Activated CD4-positive, alpha-beta T cell treated with anti-CD3 and anti-CD28 coated beads, Interleukin-2, amount 50 U/mL, for 24 hours (primary cell): ENCODE measurements at regions not wholly inside any gene's neighbourhood (a gene's known extent, or its start where the extent isn't known, plus 50 kb on each side); places are given as distances from the start of the nearest gene placed in this dataset.
A peak's percentile ranks its signal among the peaks of the same experiment; 100 is the strongest.
"Not testable (repeated sequence)": the region's sequence is repeated elsewhere in the genome, so short reads cannot be mapped to it uniquely, and the experiment has no call there.

Experiments
- DNase-seq, 2 donors: peaks; one replicate each; pipeline ENCODE4 v3.0.0-alpha.2; 2020; ENCODE audit warnings: low read depth in 1 of 2, low spot score in 1 of 2

GRCh38 chr5:154626876-154627557, 128.2 kb upstream of the LARP1 start:
- no peak for DNase-seq

DNA sequence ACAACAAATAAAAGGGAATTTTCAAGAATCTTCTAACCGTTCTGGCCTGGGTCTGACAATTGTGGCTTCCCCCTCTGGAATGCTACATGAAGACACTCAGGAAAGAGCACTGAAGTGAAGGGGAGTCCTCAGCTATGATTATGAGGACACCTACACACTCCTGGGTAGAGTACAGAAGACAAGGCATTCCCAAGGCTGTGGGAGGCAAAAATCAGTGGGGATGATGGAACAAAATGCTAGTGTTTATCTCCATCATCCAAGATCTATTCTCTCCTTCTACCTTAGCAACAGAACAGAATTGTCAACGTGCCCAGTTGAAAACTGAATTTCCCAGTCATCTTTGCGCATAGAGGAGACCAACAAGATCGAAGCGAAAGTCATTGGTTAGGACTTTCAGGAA, 130.1 kb upstream of the LARP1 start:
- DNase-seq = no peak

GRCh38 chr5:154624341-154624740, 130.8 kb upstream of the LARP1 start:
- no peak for DNase-seq

DNA sequence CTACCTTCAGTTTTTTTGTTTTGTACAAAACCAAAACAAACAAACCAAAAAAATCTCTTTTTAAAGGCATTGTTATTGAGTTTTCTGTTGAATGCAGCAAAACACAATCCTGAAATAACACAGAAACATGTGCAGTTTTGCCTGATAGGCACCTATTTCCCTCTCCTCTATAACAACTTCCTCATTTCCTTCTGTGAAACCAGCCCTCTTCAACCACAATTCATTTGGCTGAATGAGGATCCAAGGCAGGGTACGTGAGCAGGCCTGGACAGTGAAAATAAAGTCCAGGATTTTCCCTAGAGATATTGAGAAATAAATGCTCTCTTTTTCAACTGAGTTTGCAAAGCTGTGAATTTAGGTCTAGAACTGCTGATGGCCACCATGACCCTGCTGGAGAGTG, 134.8 kb upstream of the LARP1 start:
- no peak for DNase-seq

- no peak for DNase-seq
Observed at GRCh38 chr5:154618696-154619095, 136.5 kb upstream of the LARP1 start.

DNA sequence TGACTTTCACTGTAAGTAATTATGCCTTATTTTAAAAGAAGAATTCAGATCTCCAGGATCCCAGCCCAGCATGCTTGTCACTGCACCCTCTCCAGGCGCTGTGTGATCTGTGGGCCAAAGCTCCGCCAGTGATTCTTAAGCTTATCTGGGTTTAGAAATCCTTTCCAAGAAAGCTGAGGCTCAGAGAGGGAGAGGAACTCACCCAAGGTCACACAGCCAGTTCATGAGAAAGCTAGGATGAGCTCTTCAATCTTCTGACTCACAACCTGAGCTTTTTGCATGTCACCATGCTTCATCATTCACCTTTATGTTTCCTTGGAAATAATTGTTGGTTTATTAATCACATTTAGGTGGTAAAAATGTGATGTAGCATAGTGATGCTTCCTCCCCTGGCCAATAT, 136.6 kb upstream of the HAND1 start:
- no peak for DNase-seq

GRCh38 chr5:154614125-154614524, 136.1 kb upstream of the HAND1 start:
- DNase-seq = no peak

GRCh38 chr5:154612666-154613065, 134.6 kb upstream of the HAND1 start:
- no peak for DNase-seq

- no peak for DNase-seq
Observed at GRCh38 chr5:154611341-154611767, 133.3 kb upstream of the HAND1 start.

DNA sequence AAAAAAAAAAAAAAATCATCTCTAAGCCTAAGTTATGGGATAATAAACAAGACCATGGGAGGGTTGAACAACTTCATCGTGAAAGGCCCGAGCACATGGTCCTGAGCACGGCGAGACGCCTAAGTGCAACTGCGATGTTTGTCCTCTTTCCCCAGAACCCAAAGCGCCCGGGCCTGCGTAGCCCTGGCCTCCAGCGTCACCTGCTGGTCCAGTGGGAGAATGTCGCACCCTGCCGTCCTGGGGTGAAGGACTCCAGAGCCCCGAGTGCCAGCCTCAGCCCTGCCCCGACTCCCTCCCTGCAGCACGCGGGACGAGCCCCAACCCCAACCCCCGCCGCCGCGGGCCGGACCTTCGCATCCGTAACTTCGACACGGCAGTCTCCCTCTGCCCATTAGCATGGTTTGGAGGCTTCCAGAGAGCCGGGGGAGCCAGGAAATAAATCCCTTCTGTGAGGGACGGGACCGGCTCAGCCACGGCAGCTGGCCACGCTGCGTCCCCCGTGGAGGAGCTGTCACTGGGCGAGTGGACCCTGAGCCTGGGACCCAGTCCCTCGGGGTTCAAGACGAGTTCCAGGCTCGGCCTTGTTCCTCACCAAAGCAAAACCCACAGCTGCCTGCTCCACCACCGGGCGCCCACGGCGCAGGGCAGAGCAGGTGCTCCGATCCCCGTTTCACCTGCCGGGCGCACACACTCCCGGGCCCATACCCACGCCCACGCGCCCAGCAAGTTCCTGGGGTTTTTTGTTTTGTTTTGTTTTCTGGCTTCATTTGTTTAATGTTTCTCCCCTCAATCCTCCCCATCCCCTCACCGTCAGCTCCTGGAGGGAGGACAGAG, 132.5 kb upstream of the HAND1 start:
- DNase-seq = peak; percentile 33 to 62

GRCh38 chr5:154609251-154609650, 131.2 kb upstream of the HAND1 start:
- DNase-seq = no peak

- DNase-seq = no peak
Observed at GRCh38 chr5:154608531-154609011, 130.5 kb upstream of the HAND1 start.

GRCh38 chr5:154607746-154608145, 129.7 kb upstream of the HAND1 start:
- DNase-seq = no peak

DNA sequence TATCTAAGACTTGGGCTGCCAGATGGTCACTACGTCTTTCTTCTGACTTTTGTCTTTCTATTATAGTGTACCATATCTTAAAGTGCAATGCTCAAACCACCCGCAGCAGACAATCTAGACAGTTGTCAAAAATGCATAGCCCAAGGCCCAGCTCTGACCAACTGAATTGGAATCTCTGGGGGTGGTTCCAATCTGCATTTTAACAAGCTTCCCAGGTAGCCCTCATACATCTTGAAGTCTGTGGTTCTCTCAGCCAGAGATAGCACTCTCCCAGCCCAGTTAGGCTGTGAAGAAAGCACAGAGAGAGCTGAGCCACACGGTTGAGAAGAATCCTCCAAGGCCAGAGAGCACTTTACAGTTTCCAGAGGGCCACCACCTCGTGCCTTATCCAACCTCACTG, 128.2 kb upstream of the HAND1 start:
- no peak for DNase-seq

- no peak for DNase-seq
Observed at GRCh38 chr5:154603953-154604679, 126.1 kb upstream of the HAND1 start.

- no peak for DNase-seq
Observed at GRCh38 chr5:154603485-154603884, 125.5 kb upstream of the HAND1 start.

GRCh38 chr5:154603011-154603410, 125.0 kb upstream of the HAND1 start:
- no peak for DNase-seq

GRCh38 chr5:154601014-154601413, 123.0 kb upstream of the HAND1 start:
- DNase-seq = no peak

DNA sequence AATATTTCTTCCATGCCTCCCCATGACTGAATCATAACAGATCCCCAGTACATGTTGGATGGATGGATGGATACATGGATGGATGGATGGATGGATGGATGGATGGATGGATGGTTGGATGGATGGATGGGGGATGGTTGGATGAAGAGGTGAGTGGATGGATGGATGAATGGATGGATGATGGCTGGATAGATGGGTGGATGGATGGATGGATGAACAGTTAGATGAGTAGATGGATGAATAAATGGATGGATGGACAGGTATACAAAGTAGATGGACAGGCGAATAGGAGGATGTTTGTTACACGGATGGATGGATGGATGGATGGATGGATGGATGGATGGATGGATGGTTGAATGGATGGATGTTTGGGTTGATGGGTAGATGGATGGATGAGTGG, 120.0 kb upstream of the HAND1 start:
- DNase-seq = no peak

DNA sequence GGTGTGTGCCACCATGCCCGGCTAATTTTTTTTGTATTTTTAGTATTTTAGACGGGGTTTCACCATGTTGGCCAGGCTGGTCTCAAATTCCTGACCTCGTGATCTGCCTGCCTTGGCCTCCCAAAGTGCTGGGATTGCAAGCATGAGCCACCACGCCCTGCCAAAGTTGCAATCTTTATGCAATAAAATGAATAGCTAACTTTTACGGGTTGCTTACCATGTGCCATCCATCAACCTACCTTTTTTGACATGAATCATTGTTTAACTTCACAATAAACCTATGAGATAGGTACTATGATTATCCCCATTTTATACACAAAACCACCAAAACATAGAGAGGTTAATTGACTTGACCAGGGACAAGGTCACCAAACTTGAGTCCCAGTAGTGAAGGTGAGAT, 118.8 kb upstream of the HAND1 start:
- not testable (repeated sequence) for DNase-seq

DNA sequence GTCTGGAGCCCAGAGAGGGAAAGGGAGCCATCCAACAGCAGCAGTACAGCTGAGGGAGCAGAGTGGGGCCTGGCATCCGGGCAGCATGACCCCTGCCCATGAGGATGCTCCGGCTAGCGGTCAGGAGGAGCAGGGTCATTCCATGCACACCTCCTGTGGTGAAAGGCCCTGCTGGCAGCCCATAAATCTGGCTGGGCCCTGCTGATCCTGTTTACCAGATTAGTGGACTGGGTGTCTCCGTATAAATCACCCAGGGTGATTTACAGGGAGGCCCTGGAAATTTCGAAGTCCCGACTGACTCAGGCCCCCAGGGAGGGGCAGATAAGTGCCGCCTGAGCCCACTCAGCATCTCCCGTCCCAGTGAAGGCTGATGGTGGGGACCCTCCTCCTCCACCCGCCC, 117.6 kb upstream of the HAND1 start:
- DNase-seq = no peak

GRCh38 chr5:154593796-154594195, 115.8 kb upstream of the HAND1 start:
- DNase-seq = no peak
